Body of pancreas (tissue), 4 donors: ENCODE measurements at regions not wholly inside any gene's neighbourhood (a gene's known extent, or its start where the extent isn't known, plus 50 kb on each side); places are given as distances from the start of the nearest gene placed in this dataset.

ENCODE experiments used
- POLR2A ChIP-seq, 3 donors: fragments of 450-650 bp; IDR thresholded peaks; one replicate each; pipeline ENCODE4 v1.6.1; 2016; ENCODE audit warnings: antibody characterized with exemption in 3 of 3, mild to moderate bottlenecking in 2 of 3
- TF ChIP-seq, protein P1 (sequence below), 7 experiments: fragments of 450-650 bp in 4 of 7; fragments of 200-600 bp in 3 of 7; sonication (generic) in 3 of 7; IDR thresholded peaks; one replicate each; pipeline ENCODE4 v1.5.1; 2016 to 2019; ENCODE audit warnings: antibody characterized with exemption in 7 of 7

GRCh38 chr21:19224090-19224489 is 820.5 kb upstream of the TMPRSS15 start:
- TF ChIP-seq, protein P1, sequence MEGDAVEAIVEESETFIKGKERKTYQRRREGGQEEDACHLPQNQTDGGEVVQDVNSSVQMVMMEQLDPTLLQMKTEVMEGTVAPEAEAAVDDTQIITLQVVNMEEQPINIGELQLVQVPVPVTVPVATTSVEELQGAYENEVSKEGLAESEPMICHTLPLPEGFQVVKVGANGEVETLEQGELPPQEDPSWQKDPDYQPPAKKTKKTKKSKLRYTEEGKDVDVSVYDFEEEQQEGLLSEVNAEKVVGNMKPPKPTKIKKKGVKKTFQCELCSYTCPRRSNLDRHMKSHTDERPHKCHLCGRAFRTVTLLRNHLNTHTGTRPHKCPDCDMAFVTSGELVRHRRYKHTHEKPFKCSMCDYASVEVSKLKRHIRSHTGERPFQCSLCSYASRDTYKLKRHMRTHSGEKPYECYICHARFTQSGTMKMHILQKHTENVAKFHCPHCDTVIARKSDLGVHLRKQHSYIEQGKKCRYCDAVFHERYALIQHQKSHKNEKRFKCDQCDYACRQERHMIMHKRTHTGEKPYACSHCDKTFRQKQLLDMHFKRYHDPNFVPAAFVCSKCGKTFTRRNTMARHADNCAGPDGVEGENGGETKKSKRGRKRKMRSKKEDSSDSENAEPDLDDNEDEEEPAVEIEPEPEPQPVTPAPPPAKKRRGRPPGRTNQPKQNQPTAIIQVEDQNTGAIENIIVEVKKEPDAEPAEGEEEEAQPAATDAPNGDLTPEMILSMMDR (IDR thresholded peaks at IDR 0.05), result no peak
- TF ChIP-seq POLR2A (IDR thresholded peaks at IDR 0.05), result no peak
